ENCODE measurements at regions not wholly inside any gene's neighbourhood (a gene's known extent, or its start where the extent isn't known, plus 50 kb on each side); places are given as distances from the start of the nearest gene placed in this dataset.
A peak's percentile ranks its signal among the peaks of the same experiment; 100 is the strongest.

DNA sequence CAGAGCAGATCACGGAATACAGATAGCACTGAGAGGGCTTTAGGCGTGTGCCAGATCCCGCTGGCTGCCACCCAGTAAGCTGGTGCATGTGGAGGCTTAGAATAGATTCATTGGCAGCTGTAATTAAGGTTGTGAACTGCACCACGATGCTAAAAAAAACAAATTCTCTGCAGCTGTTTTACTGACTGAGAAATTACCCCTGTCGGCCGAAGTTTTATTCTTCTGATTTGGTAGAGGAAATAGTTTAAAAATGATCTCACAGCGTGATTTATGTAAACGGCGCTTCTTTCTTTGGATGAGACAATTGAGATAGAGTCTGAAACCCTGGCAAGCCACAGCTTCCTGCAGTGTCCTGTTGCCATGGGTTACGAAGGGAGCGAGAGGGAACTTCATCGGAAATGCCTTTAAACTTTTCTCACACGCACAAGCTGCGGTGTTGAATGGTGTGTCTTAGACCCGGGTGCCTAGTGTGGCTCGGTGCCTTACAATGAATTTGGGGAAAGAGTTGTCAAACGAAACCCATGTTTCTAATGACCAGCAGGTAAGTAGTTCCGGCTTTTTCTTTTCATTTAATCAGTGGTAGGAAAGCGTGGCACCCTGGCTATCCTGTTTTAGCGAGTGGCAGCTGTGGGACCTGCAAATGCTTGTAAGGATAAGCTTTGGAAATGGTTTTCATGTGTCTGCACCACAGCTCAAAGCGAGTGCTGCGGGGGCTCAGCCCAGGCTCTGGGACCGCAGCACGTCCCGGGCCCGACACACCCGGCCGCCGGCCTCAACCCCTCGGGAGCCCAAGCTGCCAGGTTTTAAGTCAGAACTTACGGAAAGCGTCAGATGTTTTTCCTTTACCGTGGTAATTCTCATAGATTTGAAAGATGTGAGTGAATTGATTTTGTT is 71.7 kb upstream of the HGFAC start:
- no peak overlapping the region for H3K9ac ChIP-seq (ENCODE audit: low read length)
- no peaks in the 10 kb centered on the region for H3K36me3 ChIP-seq (replicated peaks; ENCODE audit: insufficient read depth, low read length)
- no peak overlapping the region for H2AFZ ChIP-seq (ENCODE audit: low read length)
- H3K9me2 ChIP-seq (replicated peaks; ENCODE audit: insufficient read depth, low read length), result no peaks in the 10 kb centered on the region
- H3K27ac ChIP-seq (ENCODE audit: low read length), result no peak overlapping the region
- no peaks in the 10 kb centered on the region for H3K9me3 ChIP-seq (replicated peaks; ENCODE audit: insufficient read depth, low read length)
- TF ChIP-seq EZH2 (optimal IDR thresholded peaks at IDR 0.05; ENCODE audit: low read depth, low read length) (no peak), EZH2phosphoT487 (IDR thresholded peaks at IDR 0.05; ENCODE audit: low read length) (no peak)
- TF ChIP-seq, protein P1, sequence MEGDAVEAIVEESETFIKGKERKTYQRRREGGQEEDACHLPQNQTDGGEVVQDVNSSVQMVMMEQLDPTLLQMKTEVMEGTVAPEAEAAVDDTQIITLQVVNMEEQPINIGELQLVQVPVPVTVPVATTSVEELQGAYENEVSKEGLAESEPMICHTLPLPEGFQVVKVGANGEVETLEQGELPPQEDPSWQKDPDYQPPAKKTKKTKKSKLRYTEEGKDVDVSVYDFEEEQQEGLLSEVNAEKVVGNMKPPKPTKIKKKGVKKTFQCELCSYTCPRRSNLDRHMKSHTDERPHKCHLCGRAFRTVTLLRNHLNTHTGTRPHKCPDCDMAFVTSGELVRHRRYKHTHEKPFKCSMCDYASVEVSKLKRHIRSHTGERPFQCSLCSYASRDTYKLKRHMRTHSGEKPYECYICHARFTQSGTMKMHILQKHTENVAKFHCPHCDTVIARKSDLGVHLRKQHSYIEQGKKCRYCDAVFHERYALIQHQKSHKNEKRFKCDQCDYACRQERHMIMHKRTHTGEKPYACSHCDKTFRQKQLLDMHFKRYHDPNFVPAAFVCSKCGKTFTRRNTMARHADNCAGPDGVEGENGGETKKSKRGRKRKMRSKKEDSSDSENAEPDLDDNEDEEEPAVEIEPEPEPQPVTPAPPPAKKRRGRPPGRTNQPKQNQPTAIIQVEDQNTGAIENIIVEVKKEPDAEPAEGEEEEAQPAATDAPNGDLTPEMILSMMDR (IDR thresholded peaks at IDR 0.05; ENCODE audit: low read length), result no peak
- H3K4me2 ChIP-seq (ENCODE audit: low read depth, low read length), result peak overlapping the region; percentile 38; the same call in 1 of the 2 replicates
- peak; percentile 25 for DNase-seq
- H3K79me2 ChIP-seq (ENCODE audit: low read length), result no peaks in the 10 kb centered on the region
- no peaks in the 10 kb centered on the region for H4K20me1 ChIP-seq (ENCODE audit: insufficient read depth, low read length)
- H3K27me3 ChIP-seq (replicated peaks; ENCODE audit: insufficient read depth, low read length), result no peaks in the 10 kb centered on the region
- no peaks in the 10 kb centered on the region for H3F3A ChIP-seq (ENCODE audit: insufficient read depth, low read length)
- H3K4me1 ChIP-seq (ENCODE audit: low read length), result 0 out of 2 replicates have a peak, but pooled peaks cover 10% of the 10 kb centered on the region
- H3K4me3 ChIP-seq (ENCODE audit: low read length), result no peak overlapping the region

DNA sequence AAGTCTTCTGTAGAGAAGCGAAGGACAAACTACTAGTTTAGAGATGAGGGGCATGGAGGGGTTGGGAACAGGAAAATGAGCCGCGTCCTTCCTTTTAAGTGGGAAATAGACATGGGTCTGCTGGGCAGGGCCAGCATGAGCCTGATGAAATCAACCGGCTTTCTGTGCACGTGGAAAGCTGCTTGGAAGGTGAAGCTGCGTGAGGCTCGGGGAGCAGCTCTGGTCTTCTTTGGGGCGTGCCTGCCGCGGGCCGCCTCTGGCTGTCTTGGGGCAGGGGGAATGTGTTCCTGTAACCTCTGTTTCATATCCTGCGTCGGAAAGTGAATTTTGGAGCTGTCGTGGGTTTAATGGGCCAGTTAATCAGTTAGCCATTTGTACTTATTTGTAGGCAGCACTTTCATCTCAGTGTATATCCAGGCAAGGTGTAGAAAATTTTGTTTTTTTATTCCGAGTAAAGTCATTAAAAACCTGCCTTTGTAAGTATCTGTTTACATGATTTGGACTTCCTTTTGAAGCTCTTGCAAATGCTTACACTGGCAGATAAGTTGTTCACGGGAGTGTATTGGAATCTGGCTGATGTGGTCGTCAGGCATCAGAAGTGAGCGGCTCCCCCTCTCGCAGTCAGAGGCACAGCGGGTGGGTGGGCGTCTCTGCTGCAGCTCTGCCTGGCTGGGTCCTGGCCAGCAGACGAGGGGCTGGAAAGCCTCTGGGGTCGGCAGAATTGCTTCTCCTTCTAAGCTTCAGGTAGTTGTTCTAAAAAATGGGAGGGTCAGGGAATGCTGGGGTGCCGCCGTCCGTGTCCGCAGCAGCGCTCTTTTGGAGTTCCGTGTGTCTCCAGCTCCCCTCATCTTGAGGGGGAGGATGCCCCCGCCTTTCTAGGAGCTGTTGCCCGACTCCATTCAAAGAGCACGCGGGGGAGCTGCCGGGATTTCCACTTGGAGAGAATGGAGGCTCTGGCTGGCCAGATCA is 70.5 kb upstream of the HGFAC start:
- Histone ChIP-seq H3F3A (ENCODE audit: insufficient read depth, low read length) (no peaks in the 10 kb centered on the region), H3K9ac (ENCODE audit: low read length) (no peak overlapping the region), H3K36me3 (replicated peaks; ENCODE audit: insufficient read depth, low read length) (no peaks in the 10 kb centered on the region), H2AFZ (ENCODE audit: low read length) (no peak overlapping the region), H3K4me1 (ENCODE audit: low read length) (0 out of 2 replicates have a peak, but pooled peaks cover 10% of the 10 kb centered on the region), H3K27me3 (replicated peaks; ENCODE audit: insufficient read depth, low read length) (no peaks in the 10 kb centered on the region), H3K4me3 (ENCODE audit: low read length) (no peak overlapping the region), H3K9me2 (replicated peaks; ENCODE audit: insufficient read depth, low read length) (no peaks in the 10 kb centered on the region), H3K79me2 (ENCODE audit: low read length) (no peaks in the 10 kb centered on the region), H3K27ac (ENCODE audit: low read length) (no peak overlapping the region), H3K4me2 (ENCODE audit: low read depth, low read length) (no peak overlapping the region), H3K9me3 (replicated peaks; ENCODE audit: insufficient read depth, low read length) (no peaks in the 10 kb centered on the region), H4K20me1 (ENCODE audit: insufficient read depth, low read length) (no peaks in the 10 kb centered on the region)
- TF ChIP-seq, protein P1 (IDR thresholded peaks at IDR 0.05; ENCODE audit: low read length), result no peak
- TF ChIP-seq EZH2phosphoT487 (IDR thresholded peaks at IDR 0.05; ENCODE audit: low read length) (no peak), EZH2 (optimal IDR thresholded peaks at IDR 0.05; ENCODE audit: low read depth, low read length) (no peak)
- DNase-seq, result no peak

DNA sequence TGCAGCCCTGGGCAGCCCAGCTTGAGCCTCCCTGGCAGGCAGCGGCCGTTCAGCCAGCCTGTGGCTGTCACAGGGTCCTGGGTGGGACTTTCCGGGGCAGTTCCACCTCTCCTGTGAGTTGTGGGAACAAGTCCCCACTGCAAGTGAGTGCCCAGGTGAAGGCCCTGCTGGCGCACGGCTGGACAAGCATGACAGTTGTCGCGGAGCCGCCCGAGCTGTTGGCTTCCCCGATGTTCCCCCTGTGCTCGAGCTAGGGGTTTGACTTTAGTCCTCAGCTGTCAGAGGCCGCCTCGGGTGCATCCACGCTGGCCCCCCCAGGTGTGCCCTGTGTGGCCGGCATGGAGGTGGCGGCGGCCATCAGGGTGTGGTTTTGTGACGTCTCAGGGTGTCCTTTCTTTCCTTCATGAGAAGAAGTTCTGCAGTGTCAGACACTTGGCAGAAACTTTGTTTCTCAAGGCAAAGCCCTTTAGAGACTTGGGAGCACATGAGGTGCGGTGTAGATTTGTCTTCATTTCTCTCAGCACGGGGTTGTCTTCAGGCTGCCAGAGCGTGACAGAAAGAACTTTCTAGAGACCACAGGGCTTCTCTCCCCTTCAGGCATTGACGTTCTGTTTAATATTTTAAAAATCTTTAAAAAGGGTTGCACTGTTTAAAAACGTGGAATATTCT is 69.4 kb upstream of the HGFAC start:
- Histone ChIP-seq H3K9ac (ENCODE audit: low read length) (no peak overlapping the region), H3K27ac (ENCODE audit: low read length) (no peak overlapping the region), H3K4me2 (ENCODE audit: low read depth, low read length) (no peak overlapping the region)

More for the DNA sequence above, 69.4 kb upstream of the HGFAC start:
- Histone ChIP-seq H3F3A (ENCODE audit: insufficient read depth, low read length) (no peaks in the 10 kb centered on the region), H3K27me3 (replicated peaks; ENCODE audit: insufficient read depth, low read length) (no peaks in the 10 kb centered on the region), H3K9me3 (replicated peaks; ENCODE audit: insufficient read depth, low read length) (no peaks in the 10 kb centered on the region), H3K36me3 (replicated peaks; ENCODE audit: insufficient read depth, low read length) (no peaks in the 10 kb centered on the region), H2AFZ (ENCODE audit: low read length) (no peak overlapping the region), H3K4me3 (ENCODE audit: low read length) (no peak overlapping the region), H3K9me2 (replicated peaks; ENCODE audit: insufficient read depth, low read length) (no peaks in the 10 kb centered on the region), H3K79me2 (ENCODE audit: low read length) (no peaks in the 10 kb centered on the region), H4K20me1 (ENCODE audit: insufficient read depth, low read length) (no peaks in the 10 kb centered on the region), H3K4me1 (ENCODE audit: low read length) (0 out of 2 replicates have a peak, but pooled peaks cover 10% of the 10 kb centered on the region)
- TF ChIP-seq, protein P1 (IDR thresholded peaks at IDR 0.05; ENCODE audit: low read length), result no peak
- no peak for TF ChIP-seq EZH2phosphoT487 (IDR thresholded peaks at IDR 0.05; ENCODE audit: low read length)
- TF ChIP-seq EZH2 (optimal IDR thresholded peaks at IDR 0.05; ENCODE audit: low read depth, low read length), result no peak
- DNase-seq, result no peak
